SK-N-SH (cell line): ENCODE measurements at regions not wholly inside any gene's neighbourhood (a gene's known extent, or its start where the extent isn't known, plus 50 kb on each side); places are given as distances from the start of the nearest gene placed in this dataset.

Experiments used
- CTCF ChIA-PET: fragments of 300-600, 350-600 bp; formaldehyde crosslinking; extraction: SDS; loops from one replicate; lab custom pipeline; 2021; lab: Yijun Ruan, JAX
- POLR2A ChIA-PET: fragments of 350-600 bp; sonication (Branson Sonifier 250); formaldehyde crosslinking; extraction: SDS; loops from one replicate; lab custom pipeline; 2020; ENCODE audit warnings: antibody characterized with exemption, inconsistent platforms; lab: Yijun Ruan, JAX
- DNase-seq: peaks from one replicate; pipeline ENCODE4 v3.0.0; 2012
- H2AFZ ChIP-seq: fragments of 200-600 bp; sonication (generic); 2 replicates; pipeline ENCODE4 v1.8.1; 2016; ENCODE audit warnings: antibody characterized with exemption, mild to moderate bottlenecking, low read depth
- H3F3A ChIP-seq: fragments of 200-600 bp; sonication (generic); replicated peaks from 2 replicates; pipeline ENCODE3; 2016; ENCODE audit warnings: antibody characterized with exemption, mild to moderate bottlenecking; ENCODE audit not compliant: insufficient read depth
- H3K27ac ChIP-seq, 2 experiments: fragments of 200-500 bp in 1 of 2; fragments of 200-600 bp in 1 of 2; sonication (Bioruptor generic) in 1 of 2; sonication (generic), shearing (Covaris generic) in 1 of 2; 2 replicates each; pipeline versions ENCODE4 v1.5.1 to v1.6.1; 2014 to 2016; ENCODE audit warnings: low read depth in 2 of 2, inconsistent platforms in 1 of 2, low read length in 1 of 2, mild to moderate bottlenecking in 1 of 2, mixed read lengths in 1 of 2
- H3K27me3 ChIP-seq: fragments of 200-600 bp; sonication (generic), shearing (Covaris generic); 2 replicates; pipeline ENCODE4 v1.6.1; 2016; ENCODE audit warnings: mixed run types; ENCODE audit not compliant: insufficient read depth
- H3K36me3 ChIP-seq, 2 experiments: fragments of 200-500 bp in 1 of 2; fragments of 200-600 bp in 1 of 2; sonication (Bioruptor generic) in 1 of 2; sonication (generic) in 1 of 2; replicated peaks in 1 of 2; 2 replicates each; pipeline versions ENCODE3 to v1.5.1; 2014 to 2016; ENCODE audit warnings: low read length in 1 of 2, mild to moderate bottlenecking in 1 of 2; ENCODE audit not compliant: insufficient read depth in 2 of 2, control insufficient read depth in 1 of 2
- H3K4me1 ChIP-seq, 2 experiments: fragments of 200-500 bp in 1 of 2; fragments of 200-600 bp in 1 of 2; sonication (Bioruptor generic) in 1 of 2; sonication (generic), shearing (Covaris generic) in 1 of 2; 2 replicates each; pipeline versions ENCODE4 v1.5.1 to v1.6.1; 2014 to 2016; ENCODE audit warnings: low read depth in 1 of 2, low read length in 1 of 2, mixed run types in 1 of 2; ENCODE audit not compliant: insufficient read depth in 2 of 2, control insufficient read depth in 1 of 2
- H3K4me2 ChIP-seq: fragments of 200-600 bp; sonication (generic), shearing (Covaris generic); 2 replicates; pipeline ENCODE4 v1.6.1; 2017; ENCODE audit warnings: mixed run types
- H3K4me3 ChIP-seq, 2 experiments: fragments of 200-500 bp in 1 of 2; fragments of 200-600 bp in 1 of 2; sonication (Bioruptor generic) in 1 of 2; sonication (generic), shearing (Covaris generic) in 1 of 2; 2 replicates each; pipeline versions ENCODE4 v1.5.1 to v1.8.1; 2014 to 2016; ENCODE audit warnings: low read depth in 2 of 2, inconsistent platforms in 1 of 2, low read length in 1 of 2, mild to moderate bottlenecking in 1 of 2, mixed read lengths in 1 of 2, moderate library complexity in 1 of 2
- H3K79me2 ChIP-seq: fragments of 200-600 bp; sonication (generic); 2 replicates; pipeline ENCODE4 v1.8.1; 2017; ENCODE audit warnings: mild to moderate bottlenecking; ENCODE audit not compliant: insufficient read depth
- H3K9ac ChIP-seq: fragments of 200-600 bp; sonication (generic); 2 replicates; pipeline ENCODE4 v1.6.1; 2017; ENCODE audit warnings: mixed run types
- H3K9me2 ChIP-seq: fragments of 200-600 bp; sonication (generic); 2 replicates; pipeline ENCODE4 v1.6.1; 2017; ENCODE audit warnings: mixed run types
- H3K9me3 ChIP-seq: fragments of 200-600 bp; sonication (generic); 2 replicates; pipeline ENCODE4 v1.6.1; 2017; ENCODE audit warnings: mixed run types, mild to moderate bottlenecking, moderate library complexity
- H4K20me1 ChIP-seq: fragments of 200-600 bp; sonication (generic); 2 replicates; pipeline ENCODE4 v1.6.1; 2017; ENCODE audit warnings: mild to moderate bottlenecking, mixed run types; ENCODE audit not compliant: insufficient read depth
- CHD2 ChIP-seq: fragments of 150-350 bp; IDR thresholded peaks from 2 replicates; pipeline ENCODE4 v1.6.1; 2018; ENCODE audit warnings: low read length; ENCODE audit not compliant: partially characterized antibody
- CTCF ChIP-seq: fragments of 200-600 bp; sonication (generic); IDR thresholded peaks from 2 replicates; pipeline ENCODE4 v1.6.1; 2017; ENCODE audit warnings: antibody characterized with exemption, mild to moderate bottlenecking, moderate library complexity
- ELF1 ChIP-seq: IDR thresholded peaks from 2 replicates; pipeline ENCODE4 v1.4.0; 2012
- EZH2phosphoT487 ChIP-seq: fragments of 200-600 bp; sonication (generic); IDR thresholded peaks from 2 replicates; pipeline ENCODE4 v1.6.1; 2017; ENCODE audit warnings: low read depth, mixed run types, mild to moderate bottlenecking, antibody characterized with exemption, moderate library complexity, borderline replicate concordance
- FOSL2 ChIP-seq: IDR thresholded peaks from 2 replicates; pipeline ENCODE4 v1.4.0; 2012; ENCODE audit warnings: low read depth, mild to moderate bottlenecking, moderate library complexity, borderline replicate concordance
- FOXJ3 ChIP-seq: sonication (generic); formaldehyde crosslinking; IDR thresholded peaks from 2 replicates; pipeline ENCODE4 v1.5.1; 2020; ENCODE audit warnings: mild to moderate bottlenecking, missing genetic modification reagents
- GATA2 ChIP-seq: sonication (generic); formaldehyde crosslinking; IDR thresholded peaks from 2 replicates; pipeline ENCODE4 v1.5.0; 2020; ENCODE audit warnings: mild to moderate bottlenecking, missing genetic modification reagents
- MEF2A ChIP-seq: IDR thresholded peaks from 2 replicates; pipeline ENCODE4 v1.4.0; 2012; ENCODE audit warnings: low read depth, borderline replicate concordance
- MXI1 ChIP-seq: IDR thresholded peaks from 2 replicates; pipeline ENCODE4 v1.6.1; 2012; ENCODE audit warnings: mild to moderate bottlenecking, low read depth, low read length, improper control_type of control experiment
- NRF1 ChIP-seq: IDR thresholded peaks from 2 replicates; pipeline ENCODE4 v1.6.1; 2012; ENCODE audit warnings: low read depth, mild to moderate bottlenecking, low read length
- RCOR1 ChIP-seq: fragments of 150-350 bp; IDR thresholded peaks from 2 replicates; pipeline ENCODE4 v1.6.1; 2017; ENCODE audit warnings: antibody characterized with exemption, low read length
- RFX5 ChIP-seq: IDR thresholded peaks from 2 replicates; pipeline ENCODE4 v1.6.1; 2012; ENCODE audit warnings: mild to moderate bottlenecking, improper control_type of control experiment, low read length
- SIN3A ChIP-seq: IDR thresholded peaks from 2 replicates; pipeline ENCODE4 v1.6.1; 2012; ENCODE audit warnings: low read depth, mild to moderate bottlenecking, low read length, moderate library complexity, borderline replicate concordance
- TCF12 ChIP-seq: IDR thresholded peaks from 2 replicates; pipeline ENCODE4 v1.4.0; 2012
- TEAD4 ChIP-seq: IDR thresholded peaks from 2 replicates; pipeline ENCODE4 v1.4.0; 2012; ENCODE audit warnings: mild to moderate bottlenecking, borderline replicate concordance; ENCODE audit not compliant: insufficient read depth
- USF2 ChIP-seq: fragments of 150-350 bp; IDR thresholded peaks from 2 replicates; pipeline ENCODE4 v1.6.1; 2017; ENCODE audit warnings: antibody characterized with exemption, low read length, low read depth, borderline replicate concordance
- YY1 ChIP-seq: IDR thresholded peaks from 2 replicates; pipeline ENCODE4 v1.4.0; 2012; ENCODE audit warnings: low read depth, mild to moderate bottlenecking
- WGBS: methylation state at CpG from one replicate; pipeline ENCODE4 v1.1.6; 2017; ENCODE audit warnings: low lambda C conversion rate; 5-methylcytosine and 5-hydroxymethylcytosine counted together
- TF ChIP-seq, protein P1 (sequence below): IDR thresholded peaks from 2 replicates; pipeline ENCODE4 v1.4.0; 2012; ENCODE audit warnings: low read depth, borderline replicate concordance

GRCh38 chr9:105846825-105847224, 152.5 kb downstream of the TMEM38B start (continued):
- TF ChIP-seq NRF1, result no peak
- TF ChIP-seq, all 33 proteins: peak for 0

GRCh38 chr9:105850852-105851500, 156.6 kb downstream of the TMEM38B start:
- POLR2A ChIA-PET, result no interaction called here
- no peak for TF ChIP-seq FOSL2
- no peak for TF ChIP-seq TEAD4
- no peak for TF ChIP-seq SIN3A
- no peak for TF ChIP-seq MXI1
- TF ChIP-seq GATA2 (CRISPR knock-in tag), result no peak
- no peak for TF ChIP-seq TCF12
- no peak for TF ChIP-seq RFX5
- no peak for TF ChIP-seq CHD2
- TF ChIP-seq USF2, result no peak
- no peak overlapping the region for H3K4me2 ChIP-seq
- H3K9me3 ChIP-seq, result no peaks in the 10 kb centered on the region
- H3K9ac ChIP-seq, result no peak overlapping the region
- no peaks in the 10 kb centered on the region for H4K20me1 ChIP-seq
- H3K9me2 ChIP-seq, result no peaks in the 10 kb centered on the region
- no peak overlapping the region for H3K4me3 ChIP-seq
- H3K79me2 ChIP-seq, result no peaks in the 10 kb centered on the region
- CTCF ChIA-PET, result interaction anchor here (0.9 to 2.7 kb wide), 4 partner anchors 9 to 1321 kb away, joined by 3 to 25 read pairs (median 6); no protein-coding TSS in a partner anchor
- WGBS, result 54% methylated on average over 4 of the region's 4 CpGs
- no peaks in the 10 kb centered on the region for H3K36me3 ChIP-seq
- H2AFZ ChIP-seq, result no peak overlapping the region
- H3F3A ChIP-seq, result no peaks in the 10 kb centered on the region
- no peak for DNase-seq
- H3K4me1 ChIP-seq, result peaks cover 0 to 9% of the 10 kb centered on the region in 2 experiments; a peak in 2 of 4 replicates
- no peak overlapping the region for H3K27ac ChIP-seq
- no peaks in the 10 kb centered on the region for H3K27me3 ChIP-seq

- ChIA-PET POLR2A (no interaction called here), CTCF (interaction anchor here (1.4 to 2.8 kb wide), 3 partner anchors 12 to 28 kb away, joined by 7 to 17 read pairs (median 12); no protein-coding TSS in a partner anchor)
- Histone ChIP-seq H3K9ac (no peak overlapping the region), H2AFZ (no peak overlapping the region), H3K27me3 (no peaks in the 10 kb centered on the region), H3K4me1 (peaks cover 0 to 16% of the 10 kb centered on the region in 2 experiments; a peak in 2 of 4 replicates), H3K9me3 (no peaks in the 10 kb centered on the region), H3K4me3 (no peak overlapping the region), H4K20me1 (no peaks in the 10 kb centered on the region), H3K79me2 (no peaks in the 10 kb centered on the region), H3K27ac (peak overlapping the region in 1 of 2 experiments; percentile 53; a peak in 2 of 4 replicates), H3K36me3 (no peaks in the 10 kb centered on the region), H3K4me2 (no peak overlapping the region), H3F3A (no peaks in the 10 kb centered on the region), H3K9me2 (no peaks in the 10 kb centered on the region)
- 16% methylated on average over 1 of the region's 1 CpG for whole genome bisulfite sequencing
- DNase-seq, result no peak
- TF ChIP-seq USF2 (no peak), SIN3A (no peak), EZH2phosphoT487 (no peak), FOXJ3 (no peak), CTCF (no peak), ELF1 (no peak), RCOR1 (no peak), TEAD4 (no peak), CHD2 (no peak), YY1 (no peak), RFX5 (no peak), MEF2A (no peak)
- TF ChIP-seq, protein P1, sequence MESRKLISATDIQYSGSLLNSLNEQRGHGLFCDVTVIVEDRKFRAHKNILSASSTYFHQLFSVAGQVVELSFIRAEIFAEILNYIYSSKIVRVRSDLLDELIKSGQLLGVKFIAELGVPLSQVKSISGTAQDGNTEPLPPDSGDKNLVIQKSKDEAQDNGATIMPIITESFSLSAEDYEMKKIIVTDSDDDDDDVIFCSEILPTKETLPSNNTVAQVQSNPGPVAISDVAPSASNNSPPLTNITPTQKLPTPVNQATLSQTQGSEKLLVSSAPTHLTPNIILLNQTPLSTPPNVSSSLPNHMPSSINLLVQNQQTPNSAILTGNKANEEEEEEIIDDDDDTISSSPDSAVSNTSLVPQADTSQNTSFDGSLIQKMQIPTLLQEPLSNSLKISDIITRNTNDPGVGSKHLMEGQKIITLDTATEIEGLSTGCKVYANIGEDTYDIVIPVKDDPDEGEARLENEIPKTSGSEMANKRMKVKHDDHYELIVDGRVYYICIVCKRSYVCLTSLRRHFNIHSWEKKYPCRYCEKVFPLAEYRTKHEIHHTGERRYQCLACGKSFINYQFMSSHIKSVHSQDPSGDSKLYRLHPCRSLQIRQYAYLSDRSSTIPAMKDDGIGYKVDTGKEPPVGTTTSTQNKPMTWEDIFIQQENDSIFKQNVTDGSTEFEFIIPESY, result no peak
These were observed 159.9 kb downstream of the TMEM38B start for GRCh38 chr9:105854026-105854782.
